Neutrophil (primary cell): ENCODE measurements at regions not wholly inside any gene's neighbourhood (a gene's known extent, or its start where the extent isn't known, plus 50 kb on each side); places are given as distances from the start of the nearest gene placed in this dataset.

Experiments
- H3K27ac ChIP-seq: fragments of 200-600 bp; sonication (generic); 2 replicates; pipeline ENCODE4 v1.5.1; 2016; ENCODE audit warnings: mild to moderate bottlenecking, moderate library complexity
- H3K27me3 ChIP-seq: fragments of 200-600 bp; sonication (generic); 2 replicates; pipeline ENCODE4 v1.6.0; 2016; ENCODE audit warnings: mild to moderate bottlenecking
- H3K36me3 ChIP-seq: fragments of 200-600 bp; sonication (generic); 2 replicates; pipeline ENCODE4 v1.5.1; 2017
- H3K4me1 ChIP-seq, 2 experiments: fragments of 200-600 bp in 1 of 2; sonication (generic) in 1 of 2; 1 replicate in 1 of 2; 2 replicates in 1 of 2; pipeline versions ENCODE4 v1.5.1 to v1.6.1; 2013 to 2016; ENCODE audit warnings: low read depth in 1 of 2, low read length in 1 of 2, mild to moderate bottlenecking in 1 of 2, moderate library complexity in 1 of 2; ENCODE audit not compliant: control insufficient read depth in 1 of 2, insufficient read depth in 1 of 2
- H3K4me3 ChIP-seq, 2 experiments: fragments of 200-600 bp in 1 of 2; sonication (generic) in 1 of 2; 1 replicate in 1 of 2; 2 replicates in 1 of 2; pipeline ENCODE4 v1.5.1; 2013 to 2016; ENCODE audit warnings: low read depth in 1 of 2, low read length in 1 of 2, mild to moderate bottlenecking in 1 of 2, moderate library complexity in 1 of 2
- H3K9me3 ChIP-seq: fragments of 200-600 bp; sonication (generic); 2 replicates; pipeline ENCODE4 v1.5.1; 2016
- TF ChIP-seq, protein P1 (sequence below): fragments of 200-600 bp; sonication (generic); IDR thresholded peaks from 2 replicates; pipeline ENCODE4 v1.5.1; 2016; ENCODE audit warnings: antibody characterized with exemption

DNA sequence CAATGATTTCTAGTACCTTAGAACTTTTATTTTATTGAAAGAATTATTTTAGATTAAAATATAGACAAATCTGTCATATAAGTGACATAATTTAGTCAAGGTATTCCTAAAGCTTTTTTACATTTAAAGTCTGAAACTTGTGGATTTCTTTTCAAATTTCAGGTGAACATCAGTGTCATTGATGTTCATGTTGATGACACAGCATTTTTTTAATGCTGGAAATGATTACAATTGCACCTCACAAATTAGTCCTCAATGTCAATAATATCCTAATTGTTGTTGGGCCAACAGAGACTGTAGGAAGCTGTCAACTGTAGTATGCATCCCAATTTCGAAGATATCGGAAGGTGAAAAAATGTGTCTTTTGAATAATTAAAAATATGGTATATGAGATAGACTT lies 214.4 kb upstream of the ARL4C start:
- TF ChIP-seq, protein P1, sequence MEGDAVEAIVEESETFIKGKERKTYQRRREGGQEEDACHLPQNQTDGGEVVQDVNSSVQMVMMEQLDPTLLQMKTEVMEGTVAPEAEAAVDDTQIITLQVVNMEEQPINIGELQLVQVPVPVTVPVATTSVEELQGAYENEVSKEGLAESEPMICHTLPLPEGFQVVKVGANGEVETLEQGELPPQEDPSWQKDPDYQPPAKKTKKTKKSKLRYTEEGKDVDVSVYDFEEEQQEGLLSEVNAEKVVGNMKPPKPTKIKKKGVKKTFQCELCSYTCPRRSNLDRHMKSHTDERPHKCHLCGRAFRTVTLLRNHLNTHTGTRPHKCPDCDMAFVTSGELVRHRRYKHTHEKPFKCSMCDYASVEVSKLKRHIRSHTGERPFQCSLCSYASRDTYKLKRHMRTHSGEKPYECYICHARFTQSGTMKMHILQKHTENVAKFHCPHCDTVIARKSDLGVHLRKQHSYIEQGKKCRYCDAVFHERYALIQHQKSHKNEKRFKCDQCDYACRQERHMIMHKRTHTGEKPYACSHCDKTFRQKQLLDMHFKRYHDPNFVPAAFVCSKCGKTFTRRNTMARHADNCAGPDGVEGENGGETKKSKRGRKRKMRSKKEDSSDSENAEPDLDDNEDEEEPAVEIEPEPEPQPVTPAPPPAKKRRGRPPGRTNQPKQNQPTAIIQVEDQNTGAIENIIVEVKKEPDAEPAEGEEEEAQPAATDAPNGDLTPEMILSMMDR = no peak
- no peaks in the 10 kb centered on the region for H3K4me1 ChIP-seq
- no peaks in the 10 kb centered on the region for H3K9me3 ChIP-seq
- no peaks in the 10 kb centered on the region for H3K36me3 ChIP-seq
- H3K4me3 ChIP-seq = no peak overlapping the region
- H3K27ac ChIP-seq = no peak overlapping the region
- no peaks in the 10 kb centered on the region for H3K27me3 ChIP-seq

- no peaks in the 10 kb centered on the region for H3K36me3 ChIP-seq
- no peak overlapping the region for H3K4me3 ChIP-seq
- no peak overlapping the region for H3K27ac ChIP-seq
- no peaks in the 10 kb centered on the region for H3K27me3 ChIP-seq
- no peaks in the 10 kb centered on the region for H3K4me1 ChIP-seq
- H3K9me3 ChIP-seq = no peaks in the 10 kb centered on the region
- TF ChIP-seq, protein P1 = no peak
These were observed 213.7 kb upstream of the ARL4C start for GRCh38 chr2:234710587-234710986.

DNA sequence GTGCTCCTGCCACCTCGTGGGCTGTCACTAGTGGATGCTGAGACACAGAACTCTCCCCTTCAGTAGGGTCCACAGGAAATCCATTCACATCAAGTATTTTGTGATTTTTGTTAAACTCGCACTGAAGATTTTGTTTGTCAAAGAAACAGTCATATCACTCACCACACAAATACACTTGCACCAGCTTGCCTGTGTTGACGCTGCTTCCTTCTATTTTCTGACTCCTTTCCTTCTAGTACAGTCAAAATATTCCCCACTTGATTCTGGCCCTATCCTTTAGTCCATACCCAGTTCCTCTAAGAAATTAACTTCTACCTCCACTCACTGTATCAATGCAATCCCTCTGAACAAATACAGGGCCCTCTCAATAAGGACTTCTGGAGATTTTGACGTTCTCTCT lies 213.2 kb upstream of the ARL4C start:
- Histone ChIP-seq H3K9me3 (no peaks in the 10 kb centered on the region), H3K4me3 (no peak overlapping the region), H3K36me3 (no peaks in the 10 kb centered on the region), H3K27me3 (no peaks in the 10 kb centered on the region), H3K4me1 (no peaks in the 10 kb centered on the region), H3K27ac (no peak overlapping the region)
- TF ChIP-seq, protein P1 = no peak

- Histone ChIP-seq H3K27me3 (no peaks in the 10 kb centered on the region), H3K4me1 (no peaks in the 10 kb centered on the region), H3K27ac (no peak overlapping the region), H3K36me3 (no peaks in the 10 kb centered on the region), H3K9me3 (no peaks in the 10 kb centered on the region), H3K4me3 (no peak overlapping the region)
- TF ChIP-seq, protein P1 = no peak
These were observed 211.8 kb upstream of the ARL4C start for GRCh38 chr2:234708717-234709116.

GRCh38 chr2:234708091-234708683 lies 211.3 kb upstream of the ARL4C start:
- H3K4me3 ChIP-seq = no peak overlapping the region
- TF ChIP-seq, protein P1 = no peak
- H3K9me3 ChIP-seq = no peaks in the 10 kb centered on the region
- H3K27ac ChIP-seq = no peak overlapping the region
- H3K27me3 ChIP-seq = no peaks in the 10 kb centered on the region
- no peaks in the 10 kb centered on the region for H3K36me3 ChIP-seq
- no peaks in the 10 kb centered on the region for H3K4me1 ChIP-seq

- TF ChIP-seq, protein P1 = no peak
- Histone ChIP-seq H3K36me3 (no peaks in the 10 kb centered on the region), H3K4me1 (no peaks in the 10 kb centered on the region), H3K4me3 (no peak overlapping the region), H3K27me3 (no peaks in the 10 kb centered on the region), H3K27ac (no peak overlapping the region), H3K9me3 (no peaks in the 10 kb centered on the region)
These were observed 209.2 kb upstream of the ARL4C start for GRCh38 chr2:234706086-234706485.
